ENCODE measurements at regions not wholly inside any gene's neighbourhood (a gene's known extent, or its start where the extent isn't known, plus 50 kb on each side); places are given as distances from the start of the nearest gene placed in this dataset.

- no peak for DNase-seq (ENCODE audit: low read depth, low spot score)
Observed at GRCh38 chr18:37937287-37937686, 371.7 kb upstream of the CELF4 start.

GRCh38 chr18:37935086-37935485, 369.5 kb upstream of the CELF4 start:
- no peak for DNase-seq (ENCODE audit: low read depth, low spot score)

- DNase-seq (ENCODE audit: low read depth, low spot score), result no peak
Observed at GRCh38 chr18:37930640-37931039, 365.0 kb upstream of the CELF4 start.

GRCh38 chr18:37922162-37922561, 356.6 kb upstream of the CELF4 start:
- DNase-seq (ENCODE audit: low read depth, low spot score), result no peak

- DNase-seq (ENCODE audit: low read depth, low spot score), result no peak
Observed at GRCh38 chr18:37920865-37921264, 355.3 kb upstream of the CELF4 start.

- no peak for DNase-seq (ENCODE audit: low read depth, low spot score)
Observed at GRCh38 chr18:37913051-37913450, 347.5 kb upstream of the CELF4 start.

GRCh38 chr18:37902344-37902743, 336.7 kb upstream of the CELF4 start:
- DNase-seq (ENCODE audit: low read depth, low spot score), result no peak

- DNase-seq (ENCODE audit: low read depth, low spot score), result no peak
Observed at GRCh38 chr18:37900326-37900725, 334.7 kb upstream of the CELF4 start.

- DNase-seq (ENCODE audit: low read depth, low spot score), result no peak
Observed at GRCh38 chr18:37889963-37890362, 324.4 kb upstream of the CELF4 start.

- DNase-seq (ENCODE audit: low read depth, low spot score), result no peak
Observed at GRCh38 chr18:37874721-37875120, 309.1 kb upstream of the CELF4 start.

GRCh38 chr18:37873416-37873815, 307.8 kb upstream of the CELF4 start:
- DNase-seq (ENCODE audit: low read depth, low spot score), result no peak

GRCh38 chr18:37872562-37872961, 307.0 kb upstream of the CELF4 start:
- DNase-seq (ENCODE audit: low read depth, low spot score), result no peak

GRCh38 chr18:37871561-37871960, 306.0 kb upstream of the CELF4 start:
- no peak for DNase-seq (ENCODE audit: low read depth, low spot score)

GRCh38 chr18:37869051-37869450, 303.5 kb upstream of the CELF4 start:
- DNase-seq (ENCODE audit: low read depth, low spot score), result no peak

GRCh38 chr18:37864122-37864521, 298.5 kb upstream of the CELF4 start:
- no peak for DNase-seq (ENCODE audit: low read depth, low spot score)

- DNase-seq (ENCODE audit: low read depth, low spot score), result no peak
Observed at GRCh38 chr18:37861981-37862380, 296.4 kb upstream of the CELF4 start.

- no peak for DNase-seq (ENCODE audit: low read depth, low spot score)
Observed at GRCh38 chr18:37854396-37854795, 288.8 kb upstream of the CELF4 start.

- no peak for DNase-seq (ENCODE audit: low read depth, low spot score)
Observed at GRCh38 chr18:37853706-37854105, 288.1 kb upstream of the CELF4 start.

- no peak for DNase-seq (ENCODE audit: low read depth, low spot score)
Observed at GRCh38 chr18:37852464-37852863, 286.9 kb upstream of the CELF4 start.

- no peak for DNase-seq (ENCODE audit: low read depth, low spot score)
Observed at GRCh38 chr18:37847544-37847943, 281.9 kb upstream of the CELF4 start.

- no peak for DNase-seq (ENCODE audit: low read depth, low spot score)
Observed at GRCh38 chr18:37846996-37847395, 281.4 kb upstream of the CELF4 start.

- no peak for DNase-seq (ENCODE audit: low read depth, low spot score)
Observed at GRCh38 chr18:37845498-37845897, 279.9 kb upstream of the CELF4 start.

- no peak for DNase-seq (ENCODE audit: low read depth, low spot score)
Observed at GRCh38 chr18:37844209-37844970, 278.8 kb upstream of the CELF4 start.

- no peak for DNase-seq (ENCODE audit: low read depth, low spot score)
Observed at GRCh38 chr18:37838083-37838482, 272.5 kb upstream of the CELF4 start.
